Prostate gland (tissue), 2 donors: ENCODE measurements at regions not wholly inside any gene's neighbourhood (a gene's known extent, or its start where the extent isn't known, plus 50 kb on each side); places are given as distances from the start of the nearest gene placed in this dataset.

Experiments used
- DNase-seq: peaks from one replicate; pipeline ENCODE4 v3.0.0-alpha.2; 2019; ENCODE audit warnings: low spot score
- H3K27ac ChIP-seq, 2 donors: fragments of 200-600 bp; sonication (generic); 2 replicates each; pipeline ENCODE4 v1.5.1; 2017 to 2019
- H3K27me3 ChIP-seq: fragments of 200-600 bp; sonication (generic); replicated peaks from 2 replicates; pipeline ENCODE4 v1.5.1; 2019; ENCODE audit not compliant: insufficient read depth
- H3K36me3 ChIP-seq, 2 donors: fragments of 200-600 bp; sonication (generic); 1 replicate in 1 of 2; 2 replicates in 1 of 2; pipeline versions ENCODE4 v1.5.1 to v1.8.1; 2017 to 2019
- H3K4me1 ChIP-seq: fragments of 200-600 bp; sonication (generic); replicated peaks from 2 replicates; pipeline ENCODE4 v1.5.1; 2019
- H3K4me3 ChIP-seq, 2 donors: fragments of 200-600 bp; sonication (generic); 2 replicates each; pipeline ENCODE4 v1.5.1; 2017 to 2019
- H3K9me3 ChIP-seq: fragments of 200-600 bp; sonication (generic); 2 replicates; pipeline ENCODE4 v1.5.1; 2017
- POLR2A ChIP-seq: fragments of 450-650 bp; IDR thresholded peaks from one replicate; pipeline ENCODE4 v1.6.1; 2016; ENCODE audit warnings: antibody characterized with exemption, mild to moderate bottlenecking
- POLR2AphosphoS5 ChIP-seq: sonication (generic); formaldehyde crosslinking; IDR thresholded peaks from one replicate; pipeline ENCODE4 v1.6.1; 2017; ENCODE audit warnings: antibody characterized with exemption
- WGBS: methylation state at CpG from one replicate; pipeline ENCODE4 v1.1.5; 2018; 5-methylcytosine and 5-hydroxymethylcytosine counted together
- intact Hi-C: fragments of 100-400 bp; cut with DNase I; formaldehyde crosslinking; loops from one replicate; pipeline ENCODE4 v1.14.2; 2022
- TF ChIP-seq, protein P1 (sequence below), 4 experiments: fragments of 200-600 bp in 2 of 4; fragments of 450-650 bp in 2 of 4; sonication (generic) in 2 of 4; IDR thresholded peaks; 1 replicate in 3 of 4; 2 replicates in 1 of 4; pipeline ENCODE4 v1.5.1; 2016 to 2019; ENCODE audit warnings: antibody characterized with exemption in 4 of 4, mild to moderate bottlenecking in 2 of 4, moderate library complexity in 2 of 4

DNA sequence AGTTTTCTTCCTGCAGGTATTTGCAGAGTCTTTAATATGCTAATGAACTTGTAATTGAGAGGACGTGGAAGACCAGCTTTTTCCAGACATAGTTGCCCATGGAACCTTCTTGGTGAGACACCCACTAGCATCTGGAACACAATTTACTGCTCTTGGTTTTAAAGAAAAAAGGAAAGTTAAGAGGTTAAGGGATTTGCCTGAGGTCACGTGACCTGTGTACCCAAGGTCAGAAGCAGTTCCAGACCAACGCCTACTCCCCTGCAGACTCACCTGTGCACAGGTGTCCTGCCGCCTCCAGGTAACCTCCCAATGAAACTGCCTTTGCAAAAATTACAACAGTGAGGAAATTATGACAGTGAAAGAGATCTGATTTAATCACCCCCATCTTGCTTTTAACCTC is 172.7 kb downstream of the ANAPC1 start:
- no peak for DNase-seq
- intact Hi-C loops = no loop called here

DNA sequence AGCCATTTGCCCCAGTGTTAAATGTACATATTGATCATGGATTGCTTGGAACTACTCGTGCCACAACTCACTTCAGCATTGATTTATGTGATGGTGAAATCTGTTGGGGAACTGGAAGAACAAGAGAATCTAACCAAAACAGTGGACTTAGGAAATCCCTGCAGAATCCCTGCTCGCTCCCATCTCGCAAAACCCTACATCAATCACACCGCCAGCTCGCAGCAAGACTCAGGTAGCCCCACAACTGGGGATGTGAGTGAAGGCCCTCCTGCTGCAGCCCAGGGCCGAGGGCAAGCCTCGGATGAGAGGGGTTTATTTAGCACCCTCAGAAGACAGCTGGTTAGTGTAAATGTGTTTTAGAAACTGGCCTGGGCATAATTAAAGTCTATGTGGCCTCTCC is 171.6 kb downstream of the ANAPC1 start:
- no peaks in the 10 kb centered on the region for H3K4me1 ChIP-seq
- H3K27ac ChIP-seq = no peak overlapping the region
- intact Hi-C loops = no loop called here
- H3K27me3 ChIP-seq = no peaks in the 10 kb centered on the region
- H3K36me3 ChIP-seq = no peaks in the 10 kb centered on the region
- no peak for DNase-seq
- no peaks in the 10 kb centered on the region for H3K9me3 ChIP-seq
- 89% methylated on average over 7 of the region's 7 CpGs for WGBS
- H3K4me3 ChIP-seq = no peak overlapping the region
- TF ChIP-seq POLR2AphosphoS5 = no peak
- TF ChIP-seq, protein P1, sequence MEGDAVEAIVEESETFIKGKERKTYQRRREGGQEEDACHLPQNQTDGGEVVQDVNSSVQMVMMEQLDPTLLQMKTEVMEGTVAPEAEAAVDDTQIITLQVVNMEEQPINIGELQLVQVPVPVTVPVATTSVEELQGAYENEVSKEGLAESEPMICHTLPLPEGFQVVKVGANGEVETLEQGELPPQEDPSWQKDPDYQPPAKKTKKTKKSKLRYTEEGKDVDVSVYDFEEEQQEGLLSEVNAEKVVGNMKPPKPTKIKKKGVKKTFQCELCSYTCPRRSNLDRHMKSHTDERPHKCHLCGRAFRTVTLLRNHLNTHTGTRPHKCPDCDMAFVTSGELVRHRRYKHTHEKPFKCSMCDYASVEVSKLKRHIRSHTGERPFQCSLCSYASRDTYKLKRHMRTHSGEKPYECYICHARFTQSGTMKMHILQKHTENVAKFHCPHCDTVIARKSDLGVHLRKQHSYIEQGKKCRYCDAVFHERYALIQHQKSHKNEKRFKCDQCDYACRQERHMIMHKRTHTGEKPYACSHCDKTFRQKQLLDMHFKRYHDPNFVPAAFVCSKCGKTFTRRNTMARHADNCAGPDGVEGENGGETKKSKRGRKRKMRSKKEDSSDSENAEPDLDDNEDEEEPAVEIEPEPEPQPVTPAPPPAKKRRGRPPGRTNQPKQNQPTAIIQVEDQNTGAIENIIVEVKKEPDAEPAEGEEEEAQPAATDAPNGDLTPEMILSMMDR (IDR thresholded peaks at IDR 0.05) = no peak
- no peak for TF ChIP-seq POLR2A

More for the DNA sequence above, 172.7 kb downstream of the ANAPC1 start:
- no peak overlapping the region for H3K4me3 ChIP-seq
- no peaks in the 10 kb centered on the region for H3K27me3 ChIP-seq
- TF ChIP-seq POLR2A (no peak), POLR2AphosphoS5 (no peak)
- TF ChIP-seq, protein P1 (IDR thresholded peaks at IDR 0.05) = no peak
- no peaks in the 10 kb centered on the region for H3K4me1 ChIP-seq
- no peaks in the 10 kb centered on the region for H3K36me3 ChIP-seq
- H3K9me3 ChIP-seq = no peaks in the 10 kb centered on the region
- WGBS = 94% methylated on average over 4 of the region's 4 CpGs
- H3K27ac ChIP-seq = no peak overlapping the region

DNA sequence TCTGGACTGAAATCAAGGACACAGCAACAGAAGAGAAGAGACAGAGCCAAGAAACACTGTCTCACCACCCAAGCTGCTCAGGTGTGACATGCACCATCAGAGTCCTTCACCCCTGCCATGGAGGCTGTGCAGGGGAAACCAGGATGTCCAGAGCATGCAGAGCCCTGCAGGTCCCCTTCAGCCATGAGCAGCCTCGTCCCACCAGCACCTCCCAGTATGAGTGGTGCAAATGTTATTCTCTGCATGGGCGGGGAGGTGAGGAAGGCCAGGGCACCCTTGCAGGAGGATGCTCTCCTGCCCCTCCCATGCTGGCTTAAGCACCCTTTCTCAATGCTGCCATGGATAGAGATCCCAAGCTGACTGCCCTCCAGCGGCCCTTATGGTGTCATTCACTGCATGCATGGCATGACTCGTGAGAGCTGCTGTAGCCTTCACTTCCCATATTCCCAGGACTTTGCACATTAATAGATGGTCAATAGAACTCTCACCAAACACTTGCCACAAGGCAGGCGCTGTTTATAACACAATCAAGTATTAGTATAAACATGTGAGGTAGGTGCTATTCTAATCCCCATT is 171.0 kb downstream of the ANAPC1 start:
- Histone ChIP-seq H3K9me3 (no peaks in the 10 kb centered on the region), H3K4me3 (no peak overlapping the region), H3K36me3 (no peaks in the 10 kb centered on the region), H3K27ac (no peak overlapping the region), H3K27me3 (no peaks in the 10 kb centered on the region), H3K4me1 (no peaks in the 10 kb centered on the region)
- intact Hi-C loops = no loop called here
- no peak for DNase-seq
- TF ChIP-seq POLR2A = no peak
- TF ChIP-seq POLR2AphosphoS5 = no peak
- TF ChIP-seq, protein P1 (IDR thresholded peaks at IDR 0.05) = no peak
- WGBS = 93% methylated on average over 5 of the region's 5 CpGs

DNA sequence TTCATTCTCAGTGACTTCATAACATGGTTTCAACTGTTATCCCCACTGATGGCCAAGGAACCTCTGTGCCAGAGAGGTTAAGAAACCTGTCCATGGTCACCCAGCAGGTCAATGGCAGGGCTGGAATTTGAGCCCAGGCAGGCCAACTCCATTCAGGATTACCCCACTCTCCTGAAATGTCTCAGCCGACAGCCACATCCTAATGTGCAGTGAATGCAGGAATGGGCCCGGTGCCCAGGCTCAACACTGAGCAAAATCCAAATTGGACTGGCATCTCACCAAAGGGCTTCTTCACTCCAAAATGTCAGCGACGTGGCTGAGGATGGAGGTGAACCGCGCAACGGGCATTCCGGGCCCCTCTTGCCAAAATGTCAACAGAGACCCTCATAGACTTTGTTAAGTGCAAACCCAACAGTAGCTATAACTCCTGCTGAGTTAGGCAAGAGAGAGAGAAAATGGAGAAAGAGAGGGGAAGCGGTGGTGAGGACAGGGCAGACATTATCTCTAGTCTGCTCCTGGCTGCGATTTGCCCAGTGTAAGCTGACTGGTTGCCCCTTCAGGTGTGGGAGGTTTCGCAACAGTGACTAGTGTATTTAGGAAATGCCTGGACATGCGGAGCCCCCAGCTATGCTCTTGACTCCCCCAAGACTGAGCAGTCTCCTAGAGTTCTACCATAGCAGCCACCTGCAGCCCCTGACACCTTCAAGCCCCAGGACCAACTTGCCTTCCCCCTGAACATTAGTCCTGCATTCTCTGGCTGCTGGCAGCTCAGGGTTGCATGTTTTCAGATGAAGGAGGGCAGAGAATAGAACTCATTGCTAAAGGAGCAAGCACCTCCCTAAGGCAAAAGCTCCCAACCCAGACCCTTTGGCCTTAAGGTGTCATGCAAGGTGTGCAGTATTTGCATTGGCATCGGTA is 167.7 kb downstream of the ANAPC1 start:
- Histone ChIP-seq H3K27ac (no peak overlapping the region), H3K27me3 (no peaks in the 10 kb centered on the region), H3K9me3 (no peaks in the 10 kb centered on the region), H3K4me1 (no peaks in the 10 kb centered on the region), H3K4me3 (no peak overlapping the region), H3K36me3 (no peaks in the 10 kb centered on the region)
- 72% methylated on average over 13 of the region's 13 CpGs for WGBS
- intact Hi-C loops = no loop called here
- TF ChIP-seq POLR2AphosphoS5 (no peak), POLR2A (no peak)
- TF ChIP-seq, protein P1 (IDR thresholded peaks at IDR 0.05) = no peak
- no peak for DNase-seq
